Fibroblast of pulmonary artery (primary cell): ENCODE measurements at regions not wholly inside any gene's neighbourhood (a gene's known extent, or its start where the extent isn't known, plus 50 kb on each side); places are given as distances from the start of the nearest gene placed in this dataset.

Experiments
- DNase-seq: peaks from one replicate; pipeline ENCODE4 v3.0.0-alpha.2; 2010; ENCODE audit warnings: low read depth
- H3K4me3 ChIP-seq: replicated peaks from 2 replicates; pipeline ENCODE4 v1.5.1; 2011; ENCODE audit warnings: low read depth, mild to moderate bottlenecking, control low read depth, low read length, moderate library complexity
- TF ChIP-seq, protein P1 (sequence below): IDR thresholded peaks from 2 replicates; pipeline ENCODE4 v1.5.1; 2011; ENCODE audit warnings: mild to moderate bottlenecking, control low read depth, low read length, inconsistent platforms; ENCODE audit errors: missing control alignments

DNA sequence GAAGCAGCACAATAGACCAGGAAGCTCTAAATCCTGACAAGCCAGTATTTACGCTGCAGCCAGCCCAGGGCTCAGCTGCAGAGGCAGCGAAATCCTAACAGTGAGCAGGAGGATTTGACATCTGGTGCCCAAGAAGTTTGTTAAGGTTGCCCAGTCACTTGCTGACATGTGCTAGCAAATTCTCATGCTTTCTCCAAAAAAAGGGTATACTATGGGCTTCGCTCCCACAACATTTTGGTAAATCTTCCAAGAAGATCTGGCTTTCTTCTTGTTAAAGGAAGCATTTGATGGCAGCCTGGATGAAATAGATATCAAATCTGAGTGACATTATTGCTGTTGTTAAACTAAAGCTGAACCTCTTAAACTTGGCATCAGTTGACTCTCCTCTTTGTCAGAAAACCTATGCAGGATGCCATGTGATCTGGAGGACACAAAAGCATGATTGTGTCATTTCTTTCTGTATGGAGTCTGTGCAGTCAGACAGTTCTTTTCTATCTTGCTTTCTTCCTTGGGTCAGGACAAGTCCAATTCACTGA, 949.7 kb upstream of the RBFOX1 start:
- TF ChIP-seq, protein P1, sequence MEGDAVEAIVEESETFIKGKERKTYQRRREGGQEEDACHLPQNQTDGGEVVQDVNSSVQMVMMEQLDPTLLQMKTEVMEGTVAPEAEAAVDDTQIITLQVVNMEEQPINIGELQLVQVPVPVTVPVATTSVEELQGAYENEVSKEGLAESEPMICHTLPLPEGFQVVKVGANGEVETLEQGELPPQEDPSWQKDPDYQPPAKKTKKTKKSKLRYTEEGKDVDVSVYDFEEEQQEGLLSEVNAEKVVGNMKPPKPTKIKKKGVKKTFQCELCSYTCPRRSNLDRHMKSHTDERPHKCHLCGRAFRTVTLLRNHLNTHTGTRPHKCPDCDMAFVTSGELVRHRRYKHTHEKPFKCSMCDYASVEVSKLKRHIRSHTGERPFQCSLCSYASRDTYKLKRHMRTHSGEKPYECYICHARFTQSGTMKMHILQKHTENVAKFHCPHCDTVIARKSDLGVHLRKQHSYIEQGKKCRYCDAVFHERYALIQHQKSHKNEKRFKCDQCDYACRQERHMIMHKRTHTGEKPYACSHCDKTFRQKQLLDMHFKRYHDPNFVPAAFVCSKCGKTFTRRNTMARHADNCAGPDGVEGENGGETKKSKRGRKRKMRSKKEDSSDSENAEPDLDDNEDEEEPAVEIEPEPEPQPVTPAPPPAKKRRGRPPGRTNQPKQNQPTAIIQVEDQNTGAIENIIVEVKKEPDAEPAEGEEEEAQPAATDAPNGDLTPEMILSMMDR, result no peak
- H3K4me3 ChIP-seq, result no peak overlapping the region
- DNase-seq, result no peak

DNA sequence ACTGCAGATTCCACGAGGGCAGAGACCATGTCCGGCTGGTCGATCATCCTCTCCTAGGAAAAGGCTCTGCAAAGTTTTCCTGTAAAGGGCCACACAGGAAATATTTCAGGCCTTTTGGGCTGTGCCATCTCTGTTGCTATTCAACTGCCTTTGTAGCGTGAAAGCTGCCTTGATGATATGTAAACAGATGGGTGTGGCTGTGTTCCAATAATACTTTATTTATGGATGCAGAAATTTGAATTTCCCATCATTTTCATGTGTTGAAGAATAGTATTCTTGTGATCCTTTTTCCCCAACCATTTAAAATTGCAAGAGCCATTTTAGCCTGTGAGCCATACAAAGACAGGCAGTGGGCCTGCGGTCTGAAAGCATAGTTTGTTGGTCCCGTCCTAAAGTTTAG, 950.7 kb upstream of the RBFOX1 start:
- no peak for DNase-seq
- no peak overlapping the region for H3K4me3 ChIP-seq
- TF ChIP-seq, protein P1, result no peak

- DNase-seq, result no peak
- H3K4me3 ChIP-seq, result no peak overlapping the region
- TF ChIP-seq, protein P1, result no peak
These were observed 954.7 kb upstream of the RBFOX1 start for GRCh38 chr16:6377956-6378355.

- TF ChIP-seq, protein P1, result no peak
- H3K4me3 ChIP-seq, result no peak overlapping the region
- DNase-seq, result no peak
These were observed 957.1 kb upstream of the RBFOX1 start for GRCh38 chr16:6375465-6376075.

GRCh38 chr16:6374821-6375220, 957.8 kb upstream of the RBFOX1 start:
- H3K4me3 ChIP-seq, result no peak overlapping the region
- no peak for DNase-seq
- TF ChIP-seq, protein P1, result no peak

DNA sequence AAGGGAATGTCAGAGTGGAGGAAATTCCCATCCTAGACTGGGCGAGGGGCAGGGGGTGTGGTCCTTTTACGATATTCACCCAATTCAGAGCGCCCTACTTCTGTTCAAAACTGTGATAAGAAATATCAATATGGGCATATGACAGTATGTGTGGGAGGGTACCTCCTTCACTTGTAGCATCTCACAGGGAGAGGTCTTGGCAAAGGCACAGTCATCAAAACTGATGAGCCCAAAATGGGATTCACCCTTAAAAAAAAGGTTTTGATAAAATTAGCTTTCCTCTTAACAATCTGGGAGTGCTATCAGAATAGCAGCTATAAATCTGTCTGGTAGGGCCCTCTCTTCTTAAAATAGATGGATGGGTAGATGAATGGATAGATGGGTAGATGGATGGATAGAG, 967.8 kb upstream of the RBFOX1 start:
- TF ChIP-seq, protein P1, result no peak
- DNase-seq, result no peak
- no peak overlapping the region for H3K4me3 ChIP-seq

DNA sequence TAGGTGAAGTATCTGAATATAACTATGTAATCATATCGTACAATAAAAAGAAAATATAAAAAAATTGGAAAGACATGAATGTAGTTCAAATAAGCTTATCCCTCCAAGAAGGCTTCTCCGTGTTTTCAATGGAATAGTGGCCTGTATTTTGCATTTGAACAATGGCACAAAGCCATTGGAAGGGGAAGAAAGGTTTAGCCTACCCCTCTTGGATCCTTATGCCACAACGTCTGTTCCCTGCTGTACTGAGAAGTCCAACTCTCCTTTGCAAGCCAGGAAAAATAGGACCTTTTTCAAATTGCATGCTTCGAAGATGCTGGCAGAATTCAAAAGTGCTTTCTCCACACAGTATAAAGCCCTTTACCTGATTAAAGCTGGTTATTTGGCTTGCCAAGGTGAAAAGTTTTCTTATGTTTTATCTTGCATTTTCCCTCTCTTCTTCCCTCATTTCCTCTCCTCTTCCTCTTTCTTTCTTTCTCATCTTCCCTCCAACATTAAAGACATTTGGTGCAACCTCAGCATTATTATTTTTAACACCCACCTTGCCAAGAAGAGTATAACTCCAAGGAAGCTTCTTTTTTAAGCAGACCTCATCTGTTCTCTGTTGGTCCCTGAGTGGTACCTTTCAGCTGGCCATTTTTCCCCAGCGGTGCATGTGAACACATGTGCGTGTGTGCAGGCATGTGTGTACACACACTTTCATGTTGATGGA, 968.6 kb upstream of the RBFOX1 start:
- TF ChIP-seq, protein P1, result no peak
- no peak overlapping the region for H3K4me3 ChIP-seq
- DNase-seq, result no peak
